Esophagus squamous epithelium (tissue), 5 donors: ENCODE measurements at regions not wholly inside any gene's neighbourhood (a gene's known extent, or its start where the extent isn't known, plus 50 kb on each side); places are given as distances from the start of the nearest gene placed in this dataset.

Source experiments
- DNase-seq: peaks from one replicate; lab custom pipeline; 2025; lab: John Stamatoyannopoulos, UW
- H3K27ac ChIP-seq, 4 donors: fragments of 200-600 bp; sonication (generic); one replicate each; pipeline ENCODE4 v1.5.1; 2016 to 2019; ENCODE audit warnings: mild to moderate bottlenecking in 1 of 4
- H3K27me3 ChIP-seq, 4 donors: fragments of 200-600 bp; sonication (generic); 1 replicate in 3 of 4; 2 replicates in 1 of 4; pipeline versions ENCODE4 v1.5.1 to v1.6.0; 2017 to 2021; ENCODE audit warnings: antibody characterized with exemption in 1 of 4
- H3K36me3 ChIP-seq, 3 donors: fragments of 200-600 bp; sonication (generic); one replicate each; pipeline ENCODE4 v1.5.1; 2016 to 2019
- H3K4me1 ChIP-seq, 3 donors: fragments of 200-600 bp; sonication (generic); one replicate each; pipeline ENCODE4 v1.5.1; 2017 to 2019
- H3K4me3 ChIP-seq, 4 donors: fragments of 200-600 bp; sonication (generic); 1 replicate in 3 of 4; 2 replicates in 1 of 4; pipeline ENCODE4 v1.5.1; 2016 to 2019; ENCODE audit warnings: mild to moderate bottlenecking in 2 of 4, moderate library complexity in 1 of 4
- H3K9me3 ChIP-seq, 3 donors: fragments of 200-600 bp; sonication (generic); one replicate each; pipeline ENCODE4 v1.5.1; 2016 to 2019
- POLR2A ChIP-seq, 4 donors: fragments of 450-650 bp; IDR thresholded peaks; one replicate each; pipeline ENCODE4 v1.6.1; 2017; ENCODE audit warnings: antibody characterized with exemption in 4 of 4, mild to moderate bottlenecking in 4 of 4, moderate library complexity in 3 of 4
- WGBS, 2 donors: methylation state at CpG; one replicate each; pipeline ENCODE4 v1.1.5; 2018; 5-methylcytosine and 5-hydroxymethylcytosine counted together
- intact Hi-C: fragments of 100-400 bp; cut with DNase I; formaldehyde crosslinking; loops from one replicate; pipeline ENCODE4 v1.15.0; 2022
- TF ChIP-seq, protein P1 (sequence below), 6 experiments: fragments of 450-650 bp in 4 of 6; fragments of 200-600 bp in 2 of 6; sonication (generic) in 2 of 6; IDR thresholded peaks; one replicate each; pipeline ENCODE4 v1.5.1; 2016 to 2019; ENCODE audit warnings: antibody characterized with exemption in 6 of 6, mild to moderate bottlenecking in 4 of 6, moderate library complexity in 4 of 6
- donor health status: DM: yes; HTN: yes; CAD: no.

DNA sequence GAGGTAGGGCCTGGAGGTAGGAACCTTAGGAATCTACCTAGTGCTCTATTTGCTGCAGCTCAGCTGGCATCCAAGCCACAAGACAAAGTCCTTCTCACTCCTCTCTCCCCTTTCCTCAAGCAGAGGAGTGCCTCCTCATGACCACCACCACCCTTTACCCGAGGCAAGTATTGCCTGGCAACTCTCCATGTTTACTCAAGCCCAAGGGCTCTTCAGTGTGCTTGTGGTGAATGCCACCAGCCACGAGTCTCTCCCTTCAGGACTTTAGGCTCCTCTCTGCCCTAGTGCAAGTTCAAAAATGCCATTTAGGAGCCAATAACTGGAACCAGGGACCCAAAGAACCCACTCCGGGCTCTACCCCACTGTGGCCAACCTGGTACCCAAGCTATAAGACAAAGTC lies 514.5 kb upstream of the RGMB start:
- intact Hi-C loops: no loop called here
- no peak overlapping the region for H3K27ac ChIP-seq
- no peak overlapping the region for H3K4me3 ChIP-seq
- no peaks in the 10 kb centered on the region for H3K9me3 ChIP-seq
- no peaks in the 10 kb centered on the region for H3K36me3 ChIP-seq
- no peak for TF ChIP-seq POLR2A (IDR thresholded peaks at IDR 0.05)
- TF ChIP-seq, protein P1, sequence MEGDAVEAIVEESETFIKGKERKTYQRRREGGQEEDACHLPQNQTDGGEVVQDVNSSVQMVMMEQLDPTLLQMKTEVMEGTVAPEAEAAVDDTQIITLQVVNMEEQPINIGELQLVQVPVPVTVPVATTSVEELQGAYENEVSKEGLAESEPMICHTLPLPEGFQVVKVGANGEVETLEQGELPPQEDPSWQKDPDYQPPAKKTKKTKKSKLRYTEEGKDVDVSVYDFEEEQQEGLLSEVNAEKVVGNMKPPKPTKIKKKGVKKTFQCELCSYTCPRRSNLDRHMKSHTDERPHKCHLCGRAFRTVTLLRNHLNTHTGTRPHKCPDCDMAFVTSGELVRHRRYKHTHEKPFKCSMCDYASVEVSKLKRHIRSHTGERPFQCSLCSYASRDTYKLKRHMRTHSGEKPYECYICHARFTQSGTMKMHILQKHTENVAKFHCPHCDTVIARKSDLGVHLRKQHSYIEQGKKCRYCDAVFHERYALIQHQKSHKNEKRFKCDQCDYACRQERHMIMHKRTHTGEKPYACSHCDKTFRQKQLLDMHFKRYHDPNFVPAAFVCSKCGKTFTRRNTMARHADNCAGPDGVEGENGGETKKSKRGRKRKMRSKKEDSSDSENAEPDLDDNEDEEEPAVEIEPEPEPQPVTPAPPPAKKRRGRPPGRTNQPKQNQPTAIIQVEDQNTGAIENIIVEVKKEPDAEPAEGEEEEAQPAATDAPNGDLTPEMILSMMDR (IDR thresholded peaks at IDR 0.05): no peak
- H3K4me1 ChIP-seq: no peaks in the 10 kb centered on the region
- no peaks in the 10 kb centered on the region for H3K27me3 ChIP-seq
- WGBS, 2 donors: 56% methylated on average over 3 of the region's 3 CpGs
- DNase-seq: no peak

GRCh38 chr5:98259595-98259994 lies 513.9 kb upstream of the RGMB start:
- Histone ChIP-seq H3K27me3 (no peaks in the 10 kb centered on the region), H3K36me3 (no peaks in the 10 kb centered on the region), H3K4me1 (no peaks in the 10 kb centered on the region), H3K27ac (no peak overlapping the region), H3K4me3 (no peak overlapping the region), H3K9me3 (no peaks in the 10 kb centered on the region)
- TF ChIP-seq POLR2A (IDR thresholded peaks at IDR 0.05): no peak
- TF ChIP-seq, protein P1 (IDR thresholded peaks at IDR 0.05): no peak
- 94% methylated on average over 3 of the region's 3 CpGs; no CpG with 5 or more reads in 1 of the 2 donors for WGBS, 2 donors
- intact Hi-C loops: no loop called here
- DNase-seq: no peak

DNA sequence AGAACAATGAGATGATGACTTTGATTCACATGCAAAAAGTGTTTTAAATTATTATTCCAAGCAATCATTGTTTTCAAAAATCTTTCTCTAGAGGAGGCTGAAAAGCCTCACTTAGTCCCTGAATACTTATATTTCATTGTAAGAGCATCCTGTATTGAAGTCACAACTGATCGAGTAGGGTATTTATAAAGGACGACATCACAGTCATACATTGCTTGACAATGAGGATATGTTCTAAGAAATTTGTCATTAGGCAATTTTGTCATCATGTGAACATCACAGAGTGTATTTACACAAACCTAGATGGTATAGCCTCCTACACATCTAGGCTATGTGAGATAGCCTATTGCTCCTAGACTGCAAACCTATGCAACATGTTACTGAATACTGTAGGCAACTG lies 510.4 kb upstream of the RGMB start:
- WGBS, 2 donors: 84 to 88% methylated on average over 2 of the region's 2 CpGs
- DNase-seq: no peak
- Histone ChIP-seq H3K27me3 (no peaks in the 10 kb centered on the region), H3K4me1 (no peaks in the 10 kb centered on the region), H3K9me3 (no peaks in the 10 kb centered on the region), H3K4me3 (no peak overlapping the region), H3K36me3 (no peaks in the 10 kb centered on the region), H3K27ac (no peak overlapping the region)
- no peak for TF ChIP-seq POLR2A (IDR thresholded peaks at IDR 0.05)
- intact Hi-C loops: no loop called here

- intact Hi-C loops: no loop called here
- 80 to 93% methylated on average over 7 of the region's 7 CpGs for WGBS, 2 donors
- Histone ChIP-seq H3K4me3 (no peak overlapping the region), H3K4me1 (no peaks in the 10 kb centered on the region), H3K9me3 (no peaks in the 10 kb centered on the region), H3K27ac (no peak overlapping the region), H3K36me3 (no peaks in the 10 kb centered on the region), H3K27me3 (no peaks in the 10 kb centered on the region)
- no peak for DNase-seq
- TF ChIP-seq POLR2A (IDR thresholded peaks at IDR 0.05): no peak
- TF ChIP-seq, protein P1 (IDR thresholded peaks at IDR 0.05): no peak
These were observed 505.2 kb upstream of the RGMB start for GRCh38 chr5:98268162-98268860.

- Histone ChIP-seq H3K9me3 (no peaks in the 10 kb centered on the region), H3K27me3 (no peaks in the 10 kb centered on the region), H3K36me3 (no peaks in the 10 kb centered on the region), H3K27ac (no peak overlapping the region), H3K4me1 (no peaks in the 10 kb centered on the region), H3K4me3 (no peak overlapping the region)
- no peak for TF ChIP-seq POLR2A (IDR thresholded peaks at IDR 0.05)
- TF ChIP-seq, protein P1 (IDR thresholded peaks at IDR 0.05): no peak
- 55 to 65% methylated on average over 1 of the region's 1 CpG for WGBS, 2 donors
- no peak for DNase-seq
- intact Hi-C loops: no loop called here
These were observed 497.5 kb upstream of the RGMB start for GRCh38 chr5:98275980-98276379.
